ENCODE measurements at regions not wholly inside any gene's neighbourhood (a gene's known extent, or its start where the extent isn't known, plus 50 kb on each side); places are given as distances from the start of the nearest gene placed in this dataset.

- Histone ChIP-seq H3K4me3 (peak overlapping the region in 2 of 7 experiments; percentile 3 to 30), H3K27ac (no peak overlapping the region)
Observed at GRCh38 chr20:59428441-59429205, 128.2 kb downstream of the EDN3 start.

GRCh38 chr20:59429396-59429795, 129.0 kb downstream of the EDN3 start:
- H3K4me3 ChIP-seq = peak overlapping the region in 3 of 7 experiments; percentile 3 to 30 (median 10)
- no peak overlapping the region for H3K27ac ChIP-seq

DNA sequence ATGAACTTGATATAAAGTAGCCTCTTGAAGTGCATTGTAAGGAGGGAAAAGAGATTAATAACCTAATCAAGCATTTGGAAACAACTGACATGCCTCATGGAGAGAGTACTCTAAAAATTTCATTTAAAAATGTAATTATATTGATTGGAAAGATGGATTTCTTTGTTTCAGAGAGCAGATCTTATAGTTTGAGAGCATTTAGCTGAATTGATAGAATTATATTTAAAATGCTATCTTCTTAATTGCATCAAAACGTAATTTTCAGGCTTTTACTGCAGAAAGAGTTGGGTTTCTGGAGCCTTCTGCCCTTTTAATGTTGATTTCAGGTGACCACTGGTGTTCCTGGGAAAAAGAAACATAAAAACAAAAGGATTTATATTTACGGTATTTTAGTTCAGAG, 130.6 kb downstream of the EDN3 start:
- Histone ChIP-seq H3K4me3 (no peak overlapping the region), H3K27ac (no peak overlapping the region)

GRCh38 chr20:59434960-59435359, 134.5 kb downstream of the EDN3 start:
- Histone ChIP-seq H3K27ac (no peak overlapping the region), H3K4me3 (no peak overlapping the region)

DNA sequence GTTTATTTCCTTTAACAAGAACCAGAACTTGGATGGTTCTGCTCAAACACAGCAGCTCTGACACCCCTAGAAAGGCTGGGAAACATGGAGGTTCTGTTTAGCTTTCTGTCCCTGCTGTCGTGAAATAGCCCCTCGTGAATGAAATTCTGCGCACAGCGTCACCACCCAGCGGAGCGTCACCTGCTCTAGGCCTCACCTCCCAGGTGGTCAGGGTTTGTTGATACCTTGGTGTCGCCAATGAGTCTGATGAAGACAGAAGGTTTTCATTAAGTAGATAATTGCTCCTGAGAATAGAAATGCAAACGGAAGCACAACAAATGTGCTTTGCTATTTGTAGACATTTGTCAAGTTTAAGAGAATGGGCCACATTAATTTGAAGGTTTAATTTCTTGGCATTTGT, 135.1 kb downstream of the EDN3 start:
- Histone ChIP-seq H3K4me3 (no peak overlapping the region), H3K27ac (no peak overlapping the region)

GRCh38 chr20:59437601-59438031, 137.2 kb downstream of the EDN3 start:
- no peak overlapping the region for H3K27ac ChIP-seq
- no peak overlapping the region for H3K4me3 ChIP-seq

GRCh38 chr20:59438201-59438600, 137.8 kb downstream of the EDN3 start:
- H3K4me3 ChIP-seq = no peak overlapping the region
- no peak overlapping the region for H3K27ac ChIP-seq

DNA sequence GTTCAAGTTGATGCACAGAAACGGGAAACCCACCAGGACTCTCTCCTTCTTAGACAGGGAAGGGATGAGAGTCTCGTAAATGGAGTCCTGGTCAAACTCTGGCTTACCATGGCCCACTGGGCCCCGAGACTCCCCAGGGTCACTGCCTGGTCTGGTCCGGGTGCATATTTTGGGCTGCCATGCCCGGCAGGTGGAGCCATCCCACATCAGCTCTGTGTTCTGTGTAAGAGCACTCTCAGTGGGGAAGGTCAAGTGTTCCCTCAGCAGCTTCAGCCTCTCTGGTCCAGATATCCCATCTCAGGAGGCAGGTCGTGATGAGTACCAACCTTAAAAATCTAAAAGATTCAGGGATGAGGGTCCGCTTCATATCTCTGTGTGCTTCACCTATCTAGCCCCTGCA, 138.8 kb downstream of the EDN3 start:
- no peak overlapping the region for H3K27ac ChIP-seq
- H3K4me3 ChIP-seq = no peak overlapping the region

- Histone ChIP-seq H3K4me3 (no peak overlapping the region), H3K27ac (no peak overlapping the region)
Observed at GRCh38 chr20:59441306-59441705, 140.9 kb downstream of the EDN3 start.

DNA sequence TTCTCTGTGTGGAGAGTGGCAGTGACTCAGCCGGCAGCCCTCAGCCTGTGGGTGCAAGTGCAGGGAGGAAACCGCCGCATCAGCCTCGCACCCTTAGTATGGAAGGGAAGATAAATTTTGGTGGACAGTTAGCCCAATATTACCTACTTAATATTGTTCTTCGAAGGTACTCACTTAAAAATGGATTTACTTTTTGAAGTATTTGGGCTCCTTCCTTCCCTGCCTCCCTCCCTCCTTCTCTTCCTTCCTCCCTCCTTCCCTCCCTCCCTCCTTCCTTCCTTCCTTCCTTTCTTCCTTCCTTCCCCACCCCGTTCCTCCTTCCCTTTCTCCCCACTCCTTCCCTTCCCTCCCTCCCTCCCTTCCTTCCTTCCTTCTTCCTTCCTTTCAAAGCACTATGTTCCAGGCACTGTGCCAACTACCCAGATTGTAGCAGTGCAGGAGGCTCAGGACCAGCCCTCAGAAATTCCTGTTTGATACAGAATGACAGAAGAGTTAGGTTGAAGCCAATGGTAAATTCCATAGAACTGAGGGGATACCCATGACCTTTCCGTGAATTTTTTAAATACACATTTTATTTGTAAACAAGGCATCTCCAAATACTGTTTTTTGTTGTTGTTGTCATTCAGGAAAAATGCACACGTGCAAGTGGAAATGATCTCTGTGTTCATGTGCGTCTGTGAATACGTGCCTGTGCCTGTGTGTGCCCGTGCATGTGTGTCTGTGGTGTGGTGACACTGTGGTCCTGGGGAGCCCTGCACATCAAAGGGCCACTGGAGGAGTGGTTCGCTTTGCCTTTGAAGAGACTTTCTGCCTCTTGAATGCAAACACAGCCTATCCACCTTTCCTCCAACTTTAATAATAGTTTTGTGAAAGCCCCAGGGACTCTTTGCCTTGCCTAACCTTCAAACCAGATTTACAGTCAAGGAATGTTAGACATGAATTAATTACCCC, 141.7 kb downstream of the EDN3 start:
- Histone ChIP-seq H3K27ac (no peak overlapping the region), H3K4me3 (no peak overlapping the region)

DNA sequence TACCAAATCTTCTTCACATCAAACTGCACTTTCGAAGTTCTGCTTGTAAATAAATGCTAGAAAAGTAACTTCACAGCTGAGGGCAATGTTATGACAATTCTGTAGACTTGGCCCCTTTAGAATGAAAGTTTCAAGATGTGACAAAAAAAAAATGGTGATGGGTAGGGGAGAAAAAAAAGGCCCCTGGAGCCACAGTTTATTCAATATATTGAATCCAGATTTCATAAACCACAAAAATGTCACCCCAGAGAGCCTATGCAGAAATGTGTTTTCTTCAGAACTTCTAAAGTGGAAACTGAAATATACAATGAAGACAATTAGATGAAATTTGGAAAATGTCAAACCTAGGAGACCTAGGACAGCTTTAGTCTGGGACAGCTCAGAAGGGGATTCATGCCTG, 143.1 kb downstream of the EDN3 start:
- H3K27ac ChIP-seq = no peak overlapping the region
- no peak overlapping the region for H3K4me3 ChIP-seq

DNA sequence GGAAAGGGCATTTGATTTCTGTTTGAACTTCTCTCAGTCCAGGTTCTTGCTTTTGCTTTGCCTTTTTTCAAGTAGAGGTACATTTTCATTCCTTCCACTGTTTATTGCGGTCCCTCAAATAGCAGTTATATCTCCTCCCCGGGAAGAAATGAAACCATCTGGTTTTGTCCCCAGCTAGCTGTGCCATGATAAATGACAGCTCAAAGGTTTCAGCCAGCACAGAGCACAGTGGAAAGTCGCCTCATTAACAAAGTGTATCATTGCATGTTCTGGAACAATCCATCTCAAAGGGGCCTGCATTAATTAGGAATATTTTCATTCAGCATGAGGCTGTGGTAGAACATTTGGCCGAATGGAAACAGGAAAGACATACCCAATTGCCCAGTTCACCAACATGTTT, 146.0 kb downstream of the EDN3 start:
- H3K27ac ChIP-seq = no peak overlapping the region
- no peak overlapping the region for H3K4me3 ChIP-seq

DNA sequence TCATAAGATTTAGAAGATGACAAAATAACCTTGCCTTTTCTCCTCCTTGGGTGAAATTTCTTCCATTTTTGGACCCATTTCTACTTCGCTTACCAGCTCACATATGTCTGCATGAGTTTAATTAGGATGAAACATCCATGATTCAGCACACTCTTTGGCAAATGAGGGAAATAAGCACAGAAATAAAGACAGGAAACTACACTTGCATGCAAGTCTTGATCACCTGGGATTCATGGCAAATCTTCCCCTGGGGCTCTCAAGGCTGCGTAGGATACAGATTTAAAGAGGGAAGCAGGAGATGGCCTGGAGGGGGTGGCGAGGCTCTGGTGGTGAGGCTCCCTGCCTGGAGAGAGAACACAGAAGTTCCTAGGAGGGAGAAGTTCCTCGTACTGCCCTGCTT, 147.8 kb downstream of the EDN3 start:
- Histone ChIP-seq H3K4me3 (no peak overlapping the region), H3K27ac (no peak overlapping the region)

DNA sequence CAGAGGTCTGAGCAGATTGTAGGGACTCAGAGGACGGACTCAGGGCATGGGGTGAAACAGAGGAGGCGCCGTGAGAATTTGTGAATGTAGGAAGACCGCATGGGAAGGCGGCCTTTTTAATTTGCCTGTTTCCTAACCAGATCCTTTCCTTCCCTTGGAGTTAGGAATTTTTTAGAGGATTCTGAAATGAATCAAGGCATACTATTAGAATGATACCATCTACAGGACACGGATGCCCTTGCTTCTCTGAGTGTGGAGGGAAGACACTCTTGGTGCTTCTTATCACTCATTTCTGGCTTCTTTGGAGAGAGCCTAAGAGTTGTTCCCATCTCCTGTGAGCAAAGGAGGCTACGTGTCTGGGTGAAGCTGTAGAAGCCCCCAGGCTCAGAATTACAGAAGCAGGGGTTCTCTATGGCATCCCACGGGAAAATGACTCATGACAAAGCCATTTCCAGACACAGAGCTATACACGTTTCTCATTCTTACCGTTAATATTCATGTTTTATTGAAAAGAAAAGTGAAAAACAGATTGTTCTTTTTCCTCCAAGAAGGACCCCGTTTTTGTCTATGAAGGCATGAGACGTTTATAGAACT, 148.5 kb downstream of the EDN3 start:
- no peak overlapping the region for H3K27ac ChIP-seq
- no peak overlapping the region for H3K4me3 ChIP-seq

DNA sequence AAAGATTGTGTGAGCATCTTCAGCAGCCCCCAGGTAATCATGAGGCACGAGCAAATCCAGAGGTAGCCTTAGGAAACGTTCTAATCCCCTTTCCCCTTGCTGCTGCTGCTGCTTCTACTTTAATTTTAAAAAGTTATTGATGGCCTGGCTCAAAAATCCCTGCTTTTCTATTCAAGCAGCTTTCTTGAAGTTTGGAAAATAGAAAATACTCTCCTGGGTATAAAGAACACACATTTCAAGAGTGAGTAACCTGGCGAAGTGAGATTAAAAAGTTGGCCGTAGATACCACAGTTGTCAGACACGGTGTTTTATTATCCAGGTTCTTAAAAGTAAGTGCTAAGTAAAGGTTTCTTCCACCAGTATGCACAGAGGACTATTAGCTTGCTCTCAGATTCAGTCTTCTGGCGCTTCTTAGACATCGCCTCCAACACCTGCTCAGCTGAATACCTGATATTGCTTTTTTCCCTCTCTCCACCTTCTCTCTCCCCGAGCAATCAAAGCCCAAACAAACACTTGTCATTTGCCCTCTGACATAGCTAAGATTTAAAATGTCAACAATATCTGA, 150.7 kb downstream of the EDN3 start:
- Histone ChIP-seq H3K4me3 (no peak overlapping the region), H3K27ac (no peak overlapping the region)

DNA sequence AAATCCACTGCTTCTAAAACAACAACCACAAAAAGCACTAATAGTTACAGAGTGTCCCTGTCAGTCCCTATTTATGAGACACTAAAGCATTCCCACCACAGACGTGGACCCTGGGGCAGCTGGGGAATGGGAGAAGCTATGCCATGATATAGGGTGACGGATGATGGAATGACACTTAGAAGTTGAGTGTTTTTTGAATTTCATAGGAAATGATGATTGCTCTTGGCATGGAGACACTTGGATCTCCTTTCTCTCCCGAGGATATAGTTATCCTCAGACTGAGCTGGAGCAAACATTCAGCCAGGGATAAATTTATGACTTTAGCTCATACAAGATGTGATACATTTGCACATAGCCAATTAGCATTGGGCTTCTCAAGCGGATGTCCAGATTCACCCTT, 151.2 kb downstream of the EDN3 start:
- Histone ChIP-seq H3K27ac (no peak overlapping the region), H3K4me3 (no peak overlapping the region)

DNA sequence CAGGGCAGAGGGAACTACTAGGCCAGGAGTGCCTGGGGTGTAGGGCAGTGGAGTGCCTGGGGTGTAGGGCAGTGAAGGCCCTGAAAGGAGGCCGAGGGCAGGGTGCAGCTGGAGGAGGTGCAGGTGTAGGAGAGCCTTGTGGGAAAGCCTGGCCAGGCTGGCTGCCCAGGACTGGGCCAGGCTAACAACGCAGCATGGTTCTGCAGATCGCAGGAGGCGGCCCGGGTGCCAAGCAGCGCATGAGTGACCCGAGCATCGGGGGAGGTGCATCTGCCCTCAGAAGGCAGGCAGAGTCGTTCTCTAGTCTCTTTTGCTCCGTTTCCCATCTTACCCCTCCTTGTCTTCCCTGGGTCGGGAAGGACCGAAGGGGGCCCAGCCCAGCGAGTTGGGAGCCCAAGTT, 151.5 kb upstream of the PHACTR3 start:
- Histone ChIP-seq H3K27ac (no peak overlapping the region), H3K4me3 (no peak overlapping the region)

DNA sequence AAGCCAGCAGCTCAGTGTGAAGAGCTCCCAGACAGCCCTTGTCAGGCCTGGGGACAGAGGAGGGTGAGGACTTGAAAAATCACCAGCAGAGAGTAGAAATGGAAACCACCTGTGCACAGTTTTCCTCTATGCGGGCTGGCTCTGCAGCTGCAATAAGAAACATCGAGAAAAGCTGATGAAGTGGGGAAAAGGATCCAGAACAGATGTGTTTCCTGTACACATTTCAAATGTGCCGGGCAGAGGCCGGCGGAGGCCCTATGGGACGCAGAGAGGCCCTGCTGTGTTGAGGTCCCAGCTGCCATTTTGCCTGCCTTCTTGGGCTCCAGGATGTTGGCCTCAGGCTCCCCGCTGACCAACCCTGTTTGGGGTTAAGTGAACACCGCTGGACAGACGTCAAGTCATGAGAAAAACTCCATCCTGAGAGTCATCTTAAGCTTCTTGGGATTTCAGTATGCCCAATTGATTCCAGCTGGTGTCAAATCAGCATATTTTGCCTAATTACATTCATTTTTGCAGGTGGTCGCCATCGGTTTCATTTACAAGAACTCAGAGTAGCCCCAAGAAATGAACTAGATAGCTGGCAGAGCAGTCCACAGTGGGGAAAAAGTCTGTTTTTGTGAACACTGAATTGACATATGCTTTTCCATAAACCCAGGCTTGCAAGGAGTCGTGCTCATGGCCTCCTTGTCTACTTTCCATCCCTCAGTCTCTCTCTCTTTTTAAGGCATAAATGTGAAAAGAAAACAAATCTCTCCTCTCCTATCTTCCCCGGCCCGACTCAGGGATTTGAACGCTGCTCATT, 150.4 kb upstream of the PHACTR3 start:
- Histone ChIP-seq H3K4me3 (no peak overlapping the region), H3K27ac (no peak overlapping the region)

Data from skin epidermis (tissue), 12 donors.